ENCODE measurements at regions not wholly inside any gene's neighbourhood (a gene's known extent, or its start where the extent isn't known, plus 50 kb on each side); places are given as distances from the start of the nearest gene placed in this dataset.

GRCh38 chr4:188650516-188650915 is 511.3 kb downstream of the TRIML1 start:
- no peaks in the 10 kb centered on the region for H3F3A ChIP-seq (ENCODE audit: low read length, unreplicated experiment)
- intact Hi-C loops (cut with micrococcal nuclease), result no loop called here
- no peaks in the 10 kb centered on the region for H4K20me1 ChIP-seq (ENCODE audit: low read length)
- TF ChIP-seq, protein P1, sequence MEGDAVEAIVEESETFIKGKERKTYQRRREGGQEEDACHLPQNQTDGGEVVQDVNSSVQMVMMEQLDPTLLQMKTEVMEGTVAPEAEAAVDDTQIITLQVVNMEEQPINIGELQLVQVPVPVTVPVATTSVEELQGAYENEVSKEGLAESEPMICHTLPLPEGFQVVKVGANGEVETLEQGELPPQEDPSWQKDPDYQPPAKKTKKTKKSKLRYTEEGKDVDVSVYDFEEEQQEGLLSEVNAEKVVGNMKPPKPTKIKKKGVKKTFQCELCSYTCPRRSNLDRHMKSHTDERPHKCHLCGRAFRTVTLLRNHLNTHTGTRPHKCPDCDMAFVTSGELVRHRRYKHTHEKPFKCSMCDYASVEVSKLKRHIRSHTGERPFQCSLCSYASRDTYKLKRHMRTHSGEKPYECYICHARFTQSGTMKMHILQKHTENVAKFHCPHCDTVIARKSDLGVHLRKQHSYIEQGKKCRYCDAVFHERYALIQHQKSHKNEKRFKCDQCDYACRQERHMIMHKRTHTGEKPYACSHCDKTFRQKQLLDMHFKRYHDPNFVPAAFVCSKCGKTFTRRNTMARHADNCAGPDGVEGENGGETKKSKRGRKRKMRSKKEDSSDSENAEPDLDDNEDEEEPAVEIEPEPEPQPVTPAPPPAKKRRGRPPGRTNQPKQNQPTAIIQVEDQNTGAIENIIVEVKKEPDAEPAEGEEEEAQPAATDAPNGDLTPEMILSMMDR (conservative IDR thresholded peaks at IDR 0.05; ENCODE audit: low read depth, low read length), result no peak
- TF ChIP-seq EZH2phosphoT487 (IDR thresholded peaks at IDR 0.05; ENCODE audit: borderline replicate concordance, low read length) (no peak), EZH2 (IDR thresholded peaks at IDR 0.05; ENCODE audit: low read length, unreplicated experiment) (no peak)
- ChIA-PET CTCF (no interaction called here), POLR2A (ENCODE audit: unreplicated experiment) (no interaction called here)
- DNase-seq (no peak), ATAC-seq (no peak)
- no TSS peak for BruUV-seq (replicated peaks)
- H3K79me2 ChIP-seq (ENCODE audit: low read length), result no peaks in the 10 kb centered on the region
- no peak overlapping the region for H3K4me2 ChIP-seq (ENCODE audit: low read length)
- H3K4me3 ChIP-seq (ENCODE audit: low read length), result no peak overlapping the region
- H3K9me2 ChIP-seq (replicated peaks; ENCODE audit: low read length), result no peaks in the 10 kb centered on the region
- no peak overlapping the region for H3K9ac ChIP-seq (ENCODE audit: low read length)
- no peaks in the 10 kb centered on the region for H3K9me3 ChIP-seq (ENCODE audit: low read length)
- no peak overlapping the region for H3K27ac ChIP-seq (ENCODE audit: low read length)
- no peak overlapping the region for H2AFZ ChIP-seq (ENCODE audit: low read length)
- no peaks in the 10 kb centered on the region for H3K36me3 ChIP-seq (ENCODE audit: low read depth, low read length)
- no peaks in the 10 kb centered on the region for H3K4me1 ChIP-seq (ENCODE audit: insufficient read depth, low read length)
- no peaks in the 10 kb centered on the region for H3K27me3 ChIP-seq (ENCODE audit: low read length)

- Histone ChIP-seq H3K27me3 (ENCODE audit: low read length) (no peaks in the 10 kb centered on the region), H3K79me2 (ENCODE audit: low read length) (no peaks in the 10 kb centered on the region), H4K20me1 (ENCODE audit: low read length) (no peaks in the 10 kb centered on the region), H3K9ac (ENCODE audit: low read length) (no peak overlapping the region), H3K9me3 (ENCODE audit: low read length) (no peaks in the 10 kb centered on the region), H2AFZ (ENCODE audit: low read length) (no peak overlapping the region), H3K27ac (ENCODE audit: low read length) (no peak overlapping the region), H3F3A (ENCODE audit: low read length, unreplicated experiment) (no peaks in the 10 kb centered on the region), H3K4me2 (ENCODE audit: low read length) (no peak overlapping the region), H3K4me3 (ENCODE audit: low read length) (no peak overlapping the region), H3K36me3 (ENCODE audit: low read depth, low read length) (no peaks in the 10 kb centered on the region), H3K4me1 (ENCODE audit: insufficient read depth, low read length) (no peaks in the 10 kb centered on the region), H3K9me2 (replicated peaks; ENCODE audit: low read length) (no peaks in the 10 kb centered on the region)
- TF ChIP-seq, protein P1 (conservative IDR thresholded peaks at IDR 0.05; ENCODE audit: low read depth, low read length), result no peak
- TF ChIP-seq EZH2 (IDR thresholded peaks at IDR 0.05; ENCODE audit: low read length, unreplicated experiment) (no peak), EZH2phosphoT487 (IDR thresholded peaks at IDR 0.05; ENCODE audit: borderline replicate concordance, low read length) (no peak)
- POLR2A ChIA-PET (ENCODE audit: unreplicated experiment), result no interaction called here
- ATAC-seq, result no peak
- BruUV-seq (replicated peaks), result no TSS peak
- CTCF ChIA-PET, result no interaction called here
- DNase-seq, result no peak
- intact Hi-C loops (cut with micrococcal nuclease), result no loop called here
Measured at GRCh38 chr4:188657365-188657764, 518.1 kb downstream of the TRIML1 start.

GRCh38 chr4:188658958-188659522 is 519.8 kb downstream of the TRIML1 start:
- no peaks in the 10 kb centered on the region for H3K9me3 ChIP-seq (ENCODE audit: low read length)
- no peaks in the 10 kb centered on the region for H3K4me1 ChIP-seq (ENCODE audit: insufficient read depth, low read length)
- CTCF ChIA-PET, result no interaction called here
- no peaks in the 10 kb centered on the region for H4K20me1 ChIP-seq (ENCODE audit: low read length)
- POLR2A ChIA-PET (ENCODE audit: unreplicated experiment), result no interaction called here
- no peaks in the 10 kb centered on the region for H3K27me3 ChIP-seq (ENCODE audit: low read length)
- H3K4me2 ChIP-seq (ENCODE audit: low read length), result no peak overlapping the region
- H3K4me3 ChIP-seq (ENCODE audit: low read length), result no peak overlapping the region
- no peaks in the 10 kb centered on the region for H3K9me2 ChIP-seq (replicated peaks; ENCODE audit: low read length)
- BruUV-seq (replicated peaks), result no TSS peak
- no peaks in the 10 kb centered on the region for H3K79me2 ChIP-seq (ENCODE audit: low read length)
- no peaks in the 10 kb centered on the region for H3F3A ChIP-seq (ENCODE audit: low read length, unreplicated experiment)
- H2AFZ ChIP-seq (ENCODE audit: low read length), result no peak overlapping the region
- DNase-seq (no peak), ATAC-seq (no peak)
- TF ChIP-seq EZH2phosphoT487 (IDR thresholded peaks at IDR 0.05; ENCODE audit: borderline replicate concordance, low read length) (no peak), EZH2 (IDR thresholded peaks at IDR 0.05; ENCODE audit: low read length, unreplicated experiment) (no peak)
- TF ChIP-seq, protein P1 (conservative IDR thresholded peaks at IDR 0.05; ENCODE audit: low read depth, low read length), result no peak
- no peak overlapping the region for H3K27ac ChIP-seq (ENCODE audit: low read length)
- H3K9ac ChIP-seq (ENCODE audit: low read length), result no peak overlapping the region
- no peaks in the 10 kb centered on the region for H3K36me3 ChIP-seq (ENCODE audit: low read depth, low read length)
- intact Hi-C loops (cut with micrococcal nuclease), result no loop called here

Measured in PC-3 (cell line).